ENCODE measurements at regions not wholly inside any gene's neighbourhood (a gene's known extent, or its start where the extent isn't known, plus 50 kb on each side); places are given as distances from the start of the nearest gene placed in this dataset.
"Not testable (repeated sequence)": the region's sequence is repeated elsewhere in the genome, so short reads cannot be mapped to it uniquely, and the experiment has no call there.

GRCh38 chr12:131471946-131472732, 238.8 kb upstream of the SFSWAP start:
- Histone ChIP-seq H3K27ac (no peak overlapping the region), H3K4me3 (no peak overlapping the region), H3K36me3 (no peaks in the 10 kb centered on the region), H3K27me3 (no peaks in the 10 kb centered on the region), H3K9me3 (ENCODE audit: low read depth) (no peaks in the 10 kb centered on the region), H3K4me1 (ENCODE audit: low read depth) (no peaks in the 10 kb centered on the region)
- DNase-seq (ENCODE audit: low read depth in 1 of 2, low spot score in 1 of 2) = no peak
- no peak for TF ChIP-seq CTCF (IDR thresholded peaks at IDR 0.05; ENCODE audit: low read depth, low read length)

DNA sequence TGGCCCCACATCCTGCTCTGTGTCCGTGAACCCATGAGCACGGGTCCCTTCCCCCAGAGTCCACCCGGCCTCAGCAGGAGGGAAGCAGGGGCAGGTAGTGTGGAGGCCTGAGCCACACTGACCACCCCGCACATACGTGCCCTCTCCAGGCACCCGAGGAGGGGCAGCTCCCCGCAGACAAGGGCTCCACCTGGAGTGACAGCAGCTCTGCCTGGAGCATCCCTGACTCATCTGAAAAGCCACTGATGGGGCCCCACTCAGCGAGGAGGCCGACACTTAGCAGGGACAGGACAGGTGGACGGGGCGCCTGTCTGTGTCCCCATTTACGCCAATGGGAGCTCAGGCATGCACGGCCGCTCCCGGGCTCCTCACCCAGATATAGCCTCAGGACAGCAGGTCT, 237.6 kb upstream of the SFSWAP start:
- H3K27me3 ChIP-seq = no peaks in the 10 kb centered on the region
- H3K27ac ChIP-seq = no peak overlapping the region
- H3K4me3 ChIP-seq = no peak overlapping the region
- no peak for DNase-seq (ENCODE audit: low read depth in 1 of 2, low spot score in 1 of 2)
- H3K4me1 ChIP-seq (ENCODE audit: low read depth) = no peaks in the 10 kb centered on the region
- H3K36me3 ChIP-seq = no peaks in the 10 kb centered on the region
- no peak for TF ChIP-seq CTCF (IDR thresholded peaks at IDR 0.05; ENCODE audit: low read depth, low read length)
- no peaks in the 10 kb centered on the region for H3K9me3 ChIP-seq (ENCODE audit: low read depth)

GRCh38 chr12:131473741-131474709, 236.9 kb upstream of the SFSWAP start:
- Histone ChIP-seq H3K27ac (no peak overlapping the region), H3K27me3 (no peaks in the 10 kb centered on the region), H3K9me3 (ENCODE audit: low read depth) (no peaks in the 10 kb centered on the region), H3K36me3 (no peaks in the 10 kb centered on the region), H3K4me3 (no peak overlapping the region), H3K4me1 (ENCODE audit: low read depth) (no peaks in the 10 kb centered on the region)
- no peak for TF ChIP-seq CTCF (IDR thresholded peaks at IDR 0.05; ENCODE audit: low read depth, low read length)
- DNase-seq (ENCODE audit: low read depth in 1 of 2, low spot score in 1 of 2) = no peak

- H3K9me3 ChIP-seq (ENCODE audit: low read depth); H3K4me1 ChIP-seq (ENCODE audit: low read depth); H3K27ac ChIP-seq; DNase-seq (ENCODE audit: low read depth in 1 of 2, low spot score in 1 of 2); H3K36me3 ChIP-seq; H3K27me3 ChIP-seq; H3K4me3 ChIP-seq: not testable (repeated sequence)
Observed at GRCh38 chr12:131475012-131475411, 235.9 kb upstream of the SFSWAP start.

- Histone ChIP-seq H3K36me3 (no peaks in the 10 kb centered on the region), H3K4me1 (ENCODE audit: low read depth) (no peaks in the 10 kb centered on the region), H3K4me3 (no peak overlapping the region), H3K27me3 (no peaks in the 10 kb centered on the region), H3K9me3 (ENCODE audit: low read depth) (no peaks in the 10 kb centered on the region), H3K27ac (no peak overlapping the region)
- DNase-seq (ENCODE audit: low read depth in 1 of 2, low spot score in 1 of 2) = no peak
- TF ChIP-seq CTCF (IDR thresholded peaks at IDR 0.05; ENCODE audit: low read depth, low read length) = no peak
Observed at GRCh38 chr12:131477613-131478012, 233.3 kb upstream of the SFSWAP start.

DNA sequence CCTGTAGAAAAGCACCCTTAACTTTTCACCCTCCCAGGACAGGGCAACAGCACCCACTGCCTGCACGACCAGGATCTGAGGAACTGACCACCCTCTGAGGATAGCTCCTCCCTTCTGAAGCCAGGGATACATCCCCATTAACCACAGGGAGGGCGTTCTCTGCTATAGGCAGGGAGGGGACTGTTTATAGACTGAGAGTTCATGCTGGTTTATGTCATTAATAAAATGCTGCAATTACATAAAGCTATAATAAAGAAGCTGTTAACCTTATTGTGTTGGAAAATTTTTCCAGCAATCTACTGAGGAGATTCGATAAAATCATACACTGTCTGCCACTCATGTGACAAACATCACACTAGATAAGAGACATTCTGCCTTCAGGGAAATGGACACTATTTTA, 232.4 kb upstream of the SFSWAP start:
- TF ChIP-seq CTCF (IDR thresholded peaks at IDR 0.05; ENCODE audit: low read depth, low read length) = no peak
- Histone ChIP-seq H3K27me3 (no peaks in the 10 kb centered on the region), H3K9me3 (ENCODE audit: low read depth) (no peaks in the 10 kb centered on the region), H3K36me3 (no peaks in the 10 kb centered on the region), H3K4me1 (ENCODE audit: low read depth) (no peaks in the 10 kb centered on the region), H3K4me3 (no peak overlapping the region), H3K27ac (no peak overlapping the region)
- no peak for DNase-seq (ENCODE audit: low read depth in 1 of 2, low spot score in 1 of 2)
